ENCODE measurements at regions not wholly inside any gene's neighbourhood (a gene's known extent, or its start where the extent isn't known, plus 50 kb on each side); places are given as distances from the start of the nearest gene placed in this dataset.

DNA sequence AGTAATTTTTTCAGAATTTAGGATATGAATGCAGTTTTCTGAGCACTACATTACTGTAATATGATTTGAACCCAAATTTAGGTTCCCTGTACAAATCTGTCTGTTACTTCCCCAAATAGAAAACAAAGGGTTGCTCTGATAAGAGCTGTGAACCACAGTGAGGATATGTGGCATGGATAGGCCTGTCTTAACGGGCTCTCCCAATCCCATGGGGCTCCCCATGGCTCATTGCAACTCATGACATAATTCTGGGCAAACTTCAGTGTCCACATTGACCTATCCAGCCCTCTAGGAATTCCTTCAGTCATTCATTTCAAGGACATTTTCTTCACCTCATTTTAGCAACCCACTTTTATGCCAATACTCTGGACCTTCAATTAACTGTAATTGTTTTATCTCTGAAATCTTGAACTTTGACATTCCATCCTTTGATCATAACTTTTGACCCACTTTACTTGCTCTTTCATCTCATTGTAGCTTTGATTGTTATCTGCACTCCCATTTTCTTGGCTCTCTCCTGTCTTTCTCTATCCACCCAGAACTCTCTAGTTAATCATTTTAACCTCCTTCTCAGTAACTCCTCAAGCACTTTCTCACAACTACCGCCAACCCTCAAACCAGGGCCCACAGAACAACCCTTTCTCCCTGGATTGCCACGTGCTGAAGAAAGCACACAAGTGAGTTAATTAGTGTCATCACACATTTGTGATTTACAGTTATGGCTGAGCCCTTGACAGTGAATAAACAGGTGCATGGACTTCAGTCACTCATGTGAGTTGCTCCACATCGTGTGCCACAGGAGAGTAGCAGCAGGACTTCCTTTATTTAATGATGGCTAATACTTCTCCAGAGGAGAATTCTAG, 94.9 kb upstream of the AADACL2 start:
- DNase-seq (ENCODE audit: low read depth, low spot score) (no peak), FAIRE-seq (no peak)
- H3K9me1 ChIP-seq (ENCODE audit: control insufficient read depth, extremely low read depth, insufficient read depth, low read length): no peaks in the 10 kb centered on the region
- no peak overlapping the region for H3K27ac ChIP-seq (ENCODE audit: control insufficient read depth, insufficient read depth, low read length)
- dilution Hi-C loops (cut with MboI; ENCODE audit: extremely low pct_ligation_motif_present, low sequenced_read_pairs): no loop called here
- no peaks in the 10 kb centered on the region for H3K27me3 ChIP-seq (ENCODE audit: control insufficient read depth, extremely low read depth, insufficient read depth, low read length)
- H3K9me3 ChIP-seq (ENCODE audit: control insufficient read depth, low read depth, low read length): no peaks in the 10 kb centered on the region
- no peak overlapping the region for H3K9ac ChIP-seq (ENCODE audit: control insufficient read depth, extremely low read depth, insufficient read depth, low read length)
- H3K4me1 ChIP-seq (ENCODE audit: control insufficient read depth, extremely low read depth, insufficient read depth, low read length): no peaks in the 10 kb centered on the region
- H3K36me3 ChIP-seq (ENCODE audit: control insufficient read depth in 2 of 2, extremely low read depth in 1 of 2, insufficient read depth in 2 of 2, low read length in 2 of 2): no peaks in the 10 kb centered on the region
- H3K4me2 ChIP-seq (ENCODE audit: control insufficient read depth, extremely low read depth, insufficient read depth, low read depth, low read length): no peak overlapping the region
- H3K79me2 ChIP-seq (ENCODE audit: control insufficient read depth, insufficient read depth, low read length): no peaks in the 10 kb centered on the region
- H4K20me1 ChIP-seq (ENCODE audit: control insufficient read depth, extremely low read depth, insufficient read depth, low read length): no peaks in the 10 kb centered on the region
- TF ChIP-seq EZH2 (IDR thresholded peaks at IDR 0.05; ENCODE audit: low read length) (no peak), CTCF (optimal IDR thresholded peaks at IDR 0.05 in 1 of 3, IDR thresholded peaks at IDR 0.05 in 1 of 3, conservative IDR thresholded peaks at IDR 0.05 in 1 of 3; ENCODE audit: extremely low read depth in 1 of 3, insufficient read depth in 2 of 3, low read length in 3 of 3) (no peak)
- H3K4me3 ChIP-seq (ENCODE audit: control insufficient read depth in 2 of 3, extremely low read depth in 1 of 3, insufficient read depth in 2 of 3, low read depth in 1 of 3, low read length in 3 of 3): no peak overlapping the region
- H2AFZ ChIP-seq (ENCODE audit: control insufficient read depth, low read length): no peak overlapping the region

- Histone ChIP-seq H3K9ac (ENCODE audit: control insufficient read depth, extremely low read depth, insufficient read depth, low read length) (no peak overlapping the region), H3K36me3 (ENCODE audit: control insufficient read depth in 2 of 2, extremely low read depth in 1 of 2, insufficient read depth in 2 of 2, low read length in 2 of 2) (no peaks in the 10 kb centered on the region), H3K79me2 (ENCODE audit: control insufficient read depth, insufficient read depth, low read length) (no peaks in the 10 kb centered on the region), H3K27me3 (ENCODE audit: control insufficient read depth, extremely low read depth, insufficient read depth, low read length) (no peaks in the 10 kb centered on the region), H3K4me3 (ENCODE audit: control insufficient read depth in 2 of 3, extremely low read depth in 1 of 3, insufficient read depth in 2 of 3, low read depth in 1 of 3, low read length in 3 of 3) (no peak overlapping the region), H4K20me1 (ENCODE audit: control insufficient read depth, extremely low read depth, insufficient read depth, low read length) (no peaks in the 10 kb centered on the region), H3K4me1 (ENCODE audit: control insufficient read depth, extremely low read depth, insufficient read depth, low read length) (no peaks in the 10 kb centered on the region), H3K4me2 (ENCODE audit: control insufficient read depth, extremely low read depth, insufficient read depth, low read depth, low read length) (no peak overlapping the region), H3K9me1 (ENCODE audit: control insufficient read depth, extremely low read depth, insufficient read depth, low read length) (no peaks in the 10 kb centered on the region), H2AFZ (ENCODE audit: control insufficient read depth, low read length) (no peak overlapping the region), H3K27ac (ENCODE audit: control insufficient read depth, insufficient read depth, low read length) (no peak overlapping the region), H3K9me3 (ENCODE audit: control insufficient read depth, low read depth, low read length) (no peaks in the 10 kb centered on the region)
- TF ChIP-seq CTCF (optimal IDR thresholded peaks at IDR 0.05 in 1 of 3, IDR thresholded peaks at IDR 0.05 in 1 of 3, conservative IDR thresholded peaks at IDR 0.05 in 1 of 3; ENCODE audit: extremely low read depth in 1 of 3, insufficient read depth in 2 of 3, low read length in 3 of 3) (no peak), EZH2 (IDR thresholded peaks at IDR 0.05; ENCODE audit: low read length) (no peak)
- FAIRE-seq (no peak), DNase-seq (ENCODE audit: low read depth, low spot score) (no peak)
- dilution Hi-C loops (cut with MboI; ENCODE audit: extremely low pct_ligation_motif_present, low sequenced_read_pairs): no loop called here
These were observed 97.8 kb upstream of the AADACL2 start for GRCh38 chr3:151635905-151636304.
